ENCODE measurements at regions not wholly inside any gene's neighbourhood (a gene's known extent, or its start where the extent isn't known, plus 50 kb on each side); places are given as distances from the start of the nearest gene placed in this dataset.

GRCh38 chr3:34106379-34106778 lies 307.9 kb downstream of the PDCD6IP start:
- no peak for TF ChIP-seq FOXM1 (IDR thresholded peaks at IDR 0.05; ENCODE audit: low read depth, low read length)
- TF ChIP-seq YBX1 (IDR thresholded peaks at IDR 0.05) = no peak
- no peak for TF ChIP-seq CTCF (IDR thresholded peaks at IDR 0.05 in 2 of 3, conservative IDR thresholded peaks at IDR 0.05 in 1 of 3; ENCODE audit: control insufficient read depth in 2 of 3, extremely low read depth in 1 of 3, insufficient read depth in 1 of 3, low read depth in 3 of 3, low read length in 3 of 3)
- TF ChIP-seq SP1 (IDR thresholded peaks at IDR 0.05; ENCODE audit: low read depth, low read length) = no peak
